ENCODE measurements at regions not wholly inside any gene's neighbourhood (a gene's known extent, or its start where the extent isn't known, plus 50 kb on each side); places are given as distances from the start of the nearest gene placed in this dataset.

- H3K4me3 ChIP-seq (replicated peaks; ENCODE audit: low read depth, low read length): no peak overlapping the region
- DNase-seq (ENCODE audit: extremely low read depth, low read depth): no peak
- TF ChIP-seq CTCF (IDR thresholded peaks at IDR 0.05; ENCODE audit: low read depth, low read length, missing control alignments): no peak
These were observed 531.5 kb upstream of the USP24 start for GRCh38 chr1:55746710-55747109.

- no peak for TF ChIP-seq CTCF (IDR thresholded peaks at IDR 0.05; ENCODE audit: low read depth, low read length, missing control alignments)
- no peak overlapping the region for H3K4me3 ChIP-seq (replicated peaks; ENCODE audit: low read depth, low read length)
- no peak for DNase-seq (ENCODE audit: extremely low read depth, low read depth)
These were observed 526.4 kb upstream of the USP24 start for GRCh38 chr1:55741516-55741915.

GRCh38 chr1:55735106-55735505 is 519.9 kb upstream of the USP24 start:
- no peak for DNase-seq (ENCODE audit: extremely low read depth, low read depth)
- no peak overlapping the region for H3K4me3 ChIP-seq (replicated peaks; ENCODE audit: low read depth, low read length)
- TF ChIP-seq CTCF (IDR thresholded peaks at IDR 0.05; ENCODE audit: low read depth, low read length, missing control alignments): no peak

GRCh38 chr1:55726994-55727393 is 511.8 kb upstream of the USP24 start:
- TF ChIP-seq CTCF (IDR thresholded peaks at IDR 0.05; ENCODE audit: low read depth, low read length, missing control alignments): no peak
- H3K4me3 ChIP-seq (replicated peaks; ENCODE audit: low read depth, low read length): no peak overlapping the region
- DNase-seq (ENCODE audit: extremely low read depth, low read depth): peak; percentile 53

GRCh38 chr1:55725378-55725777 is 510.2 kb upstream of the USP24 start:
- no peak for DNase-seq (ENCODE audit: extremely low read depth, low read depth)
- no peak overlapping the region for H3K4me3 ChIP-seq (replicated peaks; ENCODE audit: low read depth, low read length)
- no peak for TF ChIP-seq CTCF (IDR thresholded peaks at IDR 0.05; ENCODE audit: low read depth, low read length, missing control alignments)

- no peak overlapping the region for H3K4me3 ChIP-seq (replicated peaks; ENCODE audit: low read depth, low read length)
- DNase-seq (ENCODE audit: extremely low read depth, low read depth): no peak
- no peak for TF ChIP-seq CTCF (IDR thresholded peaks at IDR 0.05; ENCODE audit: low read depth, low read length, missing control alignments)
These were observed 509.6 kb upstream of the USP24 start for GRCh38 chr1:55724551-55725325.

GRCh38 chr1:55723001-55723400 is 507.8 kb upstream of the USP24 start:
- no peak for TF ChIP-seq CTCF (IDR thresholded peaks at IDR 0.05; ENCODE audit: low read depth, low read length, missing control alignments)
- H3K4me3 ChIP-seq (replicated peaks; ENCODE audit: low read depth, low read length): no peak overlapping the region
- no peak for DNase-seq (ENCODE audit: extremely low read depth, low read depth)

Measured in HFF-Myc (cell line).